GM19240 (cell line): ENCODE measurements at regions not wholly inside any gene's neighbourhood (a gene's known extent, or its start where the extent isn't known, plus 50 kb on each side); places are given as distances from the start of the nearest gene placed in this dataset.
A peak's percentile ranks its signal among the peaks of the same experiment; 100 is the strongest.
"Not testable (repeated sequence)": the region's sequence is repeated elsewhere in the genome, so short reads cannot be mapped to it uniquely, and the experiment has no call there.

Source experiments
- DNase-seq: peaks from one replicate; pipeline ENCODE4 v3.0.0; 2011; ENCODE audit warnings: low spot score; ENCODE audit not compliant: insufficient read length

DNA sequence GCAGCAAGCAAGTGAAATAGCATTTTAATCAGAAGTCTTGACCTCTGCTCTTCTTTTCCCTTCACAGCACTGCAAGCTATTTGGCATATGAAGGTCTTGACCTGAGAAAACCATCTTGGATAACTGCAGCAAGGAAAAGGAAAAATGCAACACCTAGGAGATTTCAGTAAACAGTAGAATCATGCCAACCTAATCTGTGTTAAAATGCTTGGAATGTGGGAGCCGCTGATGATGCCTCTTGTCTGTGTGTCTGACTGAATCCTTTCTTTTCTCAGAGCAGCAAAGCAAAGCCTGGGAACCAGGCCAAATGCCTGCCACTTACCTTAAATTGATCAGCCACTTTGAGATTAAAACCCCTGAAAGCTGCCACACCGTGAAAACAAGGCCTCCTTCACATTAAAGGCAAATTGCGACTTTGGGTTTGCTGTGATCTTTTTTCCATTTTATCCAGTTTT is 80.4 kb upstream of the CDK6 start:
- DNase-seq, result no peak

DNA sequence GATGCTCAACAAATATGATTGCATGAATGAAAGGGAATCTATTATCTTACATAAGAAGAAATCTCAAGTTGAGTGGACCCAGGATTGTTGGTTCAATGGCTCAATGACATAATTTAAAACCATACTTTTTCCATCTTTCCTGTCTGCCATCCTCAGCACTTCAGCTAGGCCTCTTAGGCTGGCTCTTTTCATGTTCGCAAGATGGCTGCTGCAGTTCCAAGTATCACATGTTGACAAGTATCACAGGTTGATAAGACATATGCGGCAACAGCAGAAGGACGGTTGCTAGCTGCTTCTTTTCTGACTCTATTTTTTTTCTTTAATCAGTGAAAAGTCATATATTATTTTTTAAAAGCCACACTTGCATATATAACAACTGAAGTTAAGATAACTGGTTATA is 79.0 kb upstream of the CDK6 start:
- DNase-seq, result no peak

DNA sequence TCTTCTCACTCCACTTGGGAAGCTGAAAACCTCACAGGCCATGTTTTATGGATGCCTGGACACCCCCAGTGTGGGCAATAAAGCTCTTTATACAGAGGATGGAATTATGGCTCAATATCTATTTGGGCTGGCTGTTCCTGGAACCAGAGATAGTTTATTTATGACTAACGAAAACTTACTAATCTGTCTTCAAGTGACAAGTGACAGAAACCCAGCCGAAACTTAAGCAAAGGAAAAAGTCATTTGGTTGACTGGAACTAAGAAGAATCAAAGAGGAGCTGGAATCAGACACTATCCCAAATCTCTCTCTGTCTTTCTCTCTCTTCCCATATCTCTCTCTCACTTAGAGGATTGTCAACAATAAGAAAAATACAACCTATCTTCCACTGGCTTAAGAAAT is 78.3 kb upstream of the CDK6 start:
- DNase-seq, result no peak

DNA sequence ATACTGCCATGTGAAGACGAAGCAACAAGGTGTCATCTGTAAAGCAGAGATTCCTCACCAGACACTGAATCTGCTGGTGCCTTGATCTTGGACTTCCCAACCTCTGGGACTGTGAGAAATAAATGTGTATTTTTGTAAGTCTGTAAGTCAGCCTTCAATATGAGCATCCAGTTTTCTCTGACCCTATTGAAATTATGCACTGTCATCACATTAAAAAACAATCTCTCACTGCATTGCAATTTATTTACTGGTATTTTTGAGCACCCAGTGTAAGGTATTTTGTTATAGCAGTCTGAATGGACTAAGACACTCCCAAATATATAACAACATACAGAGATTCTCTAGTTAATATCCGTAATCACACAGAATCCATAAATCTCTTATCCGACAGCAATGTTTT is 77.5 kb upstream of the CDK6 start:
- no peak for DNase-seq

DNA sequence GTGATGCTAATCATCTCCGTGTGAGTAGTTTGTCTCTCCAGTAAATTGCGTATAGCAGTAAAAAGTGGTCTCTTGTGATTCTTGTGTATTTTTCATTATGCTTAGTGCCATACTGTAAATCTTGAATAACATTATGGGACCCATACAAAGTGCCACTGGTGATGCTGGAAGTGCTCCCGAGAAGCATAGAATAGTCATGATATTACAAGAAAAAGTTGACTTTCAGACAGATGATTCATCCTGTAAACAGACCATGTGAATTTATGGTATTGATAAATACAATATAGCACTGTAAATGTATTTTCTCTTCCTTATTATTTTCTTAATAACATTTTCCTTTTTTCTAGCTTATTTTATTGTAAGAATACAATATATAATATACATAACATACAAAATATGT is 74.6 kb upstream of the CDK6 start:
- DNase-seq, result no peak

DNA sequence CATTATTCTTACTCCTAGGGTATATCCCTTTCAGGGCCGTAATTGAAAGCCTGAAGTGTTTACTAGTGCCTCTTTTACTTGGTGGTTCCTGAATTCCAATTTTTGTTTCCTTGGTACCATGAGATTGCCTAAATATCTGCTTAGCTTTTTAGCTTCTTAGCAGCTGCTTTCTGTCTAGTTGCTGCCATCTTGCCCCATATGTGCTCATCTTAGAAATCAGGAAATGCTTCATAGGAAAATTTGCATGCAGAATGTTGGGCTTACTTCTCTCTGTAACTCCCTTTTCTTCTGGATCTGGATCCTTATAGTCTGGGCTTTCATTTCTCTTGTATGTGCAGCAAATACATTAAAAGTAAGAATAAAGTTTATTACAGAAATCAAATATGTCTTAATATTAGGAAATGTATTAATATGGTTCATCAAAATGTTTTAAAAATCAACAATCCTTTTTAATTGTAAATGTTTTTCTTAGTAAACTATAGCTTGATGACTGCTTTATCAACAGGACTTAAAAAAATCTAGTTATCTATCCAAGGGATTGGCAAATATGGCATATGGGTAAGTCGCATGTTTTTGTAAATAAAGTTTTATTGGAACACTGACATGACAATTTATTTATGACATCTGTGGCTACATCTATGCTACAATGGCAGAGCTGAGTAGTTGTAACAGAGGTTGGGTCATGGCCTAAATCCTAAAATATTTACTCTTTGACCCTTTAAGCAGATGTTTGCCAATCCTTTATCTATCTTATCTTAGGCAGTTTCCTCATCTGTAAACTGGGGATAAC is 73.5 kb upstream of the CDK6 start:
- no peak for DNase-seq

DNA sequence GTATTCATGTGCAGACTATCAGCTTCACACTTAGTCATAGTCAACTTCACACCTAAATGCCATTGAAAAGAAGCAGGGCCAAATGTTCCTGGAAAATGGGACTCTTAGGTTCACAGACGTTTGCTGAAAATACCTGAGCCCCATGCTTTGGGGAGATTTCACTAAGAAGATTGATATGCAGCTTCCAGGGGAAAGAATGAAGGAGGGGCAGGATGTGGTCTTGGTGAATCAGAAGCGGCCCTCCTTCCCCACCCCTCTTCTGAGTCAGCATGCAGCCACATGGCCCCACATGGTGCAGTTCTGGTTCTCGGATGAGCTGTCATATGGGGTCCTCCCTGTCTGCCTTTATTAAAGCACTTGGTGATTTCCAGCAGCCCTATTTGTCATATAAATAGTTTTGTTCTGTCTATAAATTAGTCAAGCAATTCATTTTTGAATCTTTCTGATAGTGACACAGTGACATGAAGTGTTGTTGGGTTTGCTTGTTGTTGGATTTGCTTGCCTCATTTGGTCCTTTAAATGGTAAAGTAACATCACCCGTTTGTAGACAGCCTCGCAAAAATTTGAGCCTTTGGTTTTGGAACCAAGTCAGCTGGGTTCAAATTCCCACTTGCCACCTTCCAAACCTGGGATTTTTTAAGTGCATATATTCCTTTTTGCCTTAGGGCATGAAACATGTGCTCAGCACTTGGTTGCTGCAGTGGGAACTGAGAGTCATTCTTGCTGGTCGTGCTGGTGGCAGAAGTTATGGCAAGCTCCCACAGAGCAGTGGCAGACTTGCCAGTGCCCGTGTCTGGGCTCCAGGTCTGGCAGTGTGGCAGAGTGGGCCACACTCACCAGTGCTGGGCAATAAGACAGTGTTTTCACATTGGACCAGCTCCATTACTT is 68.1 kb upstream of the CDK6 start:
- DNase-seq, result peak; percentile 29

DNA sequence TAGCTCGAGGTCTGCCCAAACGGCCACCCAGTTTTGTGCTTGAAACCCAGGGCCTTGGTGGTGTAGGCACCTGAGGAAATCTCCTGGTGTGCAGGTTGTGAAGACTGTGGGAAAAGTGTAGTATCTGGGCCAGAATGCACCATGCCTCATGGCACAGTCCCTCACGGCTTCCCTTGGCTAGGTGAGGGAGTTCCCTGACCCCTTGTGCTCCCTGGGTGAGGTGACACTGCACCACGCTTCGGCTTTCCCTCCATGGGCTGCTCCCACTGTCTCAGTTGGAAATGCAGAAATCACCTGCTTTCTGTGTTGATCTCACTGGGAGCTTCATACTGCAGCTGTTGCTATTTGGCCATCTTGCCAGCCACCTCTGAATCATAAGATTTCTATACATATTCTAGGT is 62.4 kb upstream of the CDK6 start:
- no peak for DNase-seq

DNA sequence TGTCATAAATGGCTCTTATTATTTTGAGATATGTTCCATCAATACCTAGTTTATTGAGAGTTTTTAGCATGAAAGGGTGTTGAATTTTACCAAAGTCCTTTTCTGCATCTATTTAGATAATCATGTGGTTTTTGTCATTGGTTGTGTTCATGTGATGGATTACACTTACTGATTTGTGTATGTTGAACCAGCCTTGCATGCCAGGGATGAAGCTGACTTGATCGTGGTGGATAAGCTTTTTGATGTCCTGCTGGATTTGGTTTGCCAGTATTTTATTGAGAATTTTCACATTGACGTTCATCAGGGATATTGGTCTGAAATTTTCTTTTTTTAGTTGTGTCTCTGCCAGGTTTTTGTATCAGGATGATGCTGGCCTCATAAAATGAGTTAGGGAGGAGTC is 58.5 kb upstream of the CDK6 start:
- DNase-seq, result not testable (repeated sequence)

DNA sequence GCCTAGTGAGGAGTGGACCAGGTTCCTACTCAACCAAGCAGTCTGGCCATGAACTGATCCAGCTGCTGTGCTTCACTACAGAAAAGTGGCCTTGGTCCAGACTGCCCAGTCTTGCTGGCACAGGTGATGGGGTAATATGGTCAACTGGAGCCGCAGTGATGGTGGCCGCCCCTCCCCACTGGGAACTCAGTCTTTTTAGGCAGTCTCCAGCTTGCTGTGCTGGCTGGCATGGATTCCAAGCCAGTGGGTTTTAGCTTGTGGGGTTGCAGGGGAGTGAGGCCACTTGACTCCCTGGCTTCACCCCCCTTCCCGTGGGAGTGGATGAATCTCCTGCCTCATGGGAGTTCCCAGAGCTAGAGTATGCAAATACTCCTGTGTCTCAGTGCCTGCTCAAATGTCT is 52.7 kb upstream of the CDK6 start:
- DNase-seq, result no peak
